Ovary (tissue), 3 donors: ENCODE measurements at regions not wholly inside any gene's neighbourhood (a gene's known extent, or its start where the extent isn't known, plus 50 kb on each side); places are given as distances from the start of the nearest gene placed in this dataset.

Experiments
- CTCF ChIP-seq, 3 donors: fragments of 450-650 bp in 2 of 3; fragments of 200-600 bp in 1 of 3; IDR thresholded peaks; one replicate each; pipeline versions ENCODE4 v1.5.1 to v1.8.0; 2016 to 2022; ENCODE audit warnings: antibody characterized with exemption in 3 of 3, mild to moderate bottlenecking in 1 of 3
- EP300 ChIP-seq: sonication (generic); formaldehyde crosslinking; IDR thresholded peaks from one replicate; pipeline ENCODE4 v1.6.1; 2017; ENCODE audit warnings: antibody characterized with exemption
- POLR2A ChIP-seq: fragments of 450-650 bp; IDR thresholded peaks from one replicate; pipeline ENCODE4 v1.6.1; 2017; ENCODE audit warnings: antibody characterized with exemption, mild to moderate bottlenecking, moderate library complexity
- donor health status: DM: no; HTN: no; CAD: no.

DNA sequence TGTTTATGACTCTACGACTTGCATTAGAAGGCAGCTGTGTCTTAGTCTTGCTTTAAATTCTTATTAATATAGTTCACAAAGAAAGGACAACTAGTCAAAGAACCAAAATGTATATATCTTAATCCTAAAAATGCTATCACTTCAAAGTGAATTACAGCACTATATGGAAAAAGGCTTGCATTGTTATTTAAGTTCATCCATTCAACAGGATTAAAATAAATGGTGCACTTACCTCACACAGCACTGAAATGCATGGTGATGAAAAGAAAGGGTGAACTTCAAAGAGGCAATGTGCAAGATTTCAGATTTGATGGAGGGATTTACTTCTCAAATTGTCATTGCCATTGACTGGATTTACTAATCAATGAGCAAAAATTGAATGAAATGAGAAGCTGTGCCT is 344.4 kb upstream of the NUDT12 start:
- TF ChIP-seq CTCF (IDR thresholded peaks at IDR 0.05) (no peak), POLR2A (no peak), EP300 (no peak)
